GM19324 (cell line): ENCODE measurements at regions not wholly inside any gene's neighbourhood (a gene's known extent, or its start where the extent isn't known, plus 50 kb on each side); places are given as distances from the start of the nearest gene placed in this dataset.
"Not testable (repeated sequence)": the region's sequence is repeated elsewhere in the genome, so short reads cannot be mapped to it uniquely, and the experiment has no call there.

ENCODE experiments used
- ATAC-seq: cut with Tn5 transposase; IDR thresholded peaks from one replicate; pipeline ENCODE4 v1.9.1; 2021; ENCODE audit warnings: mild to moderate bottlenecking, moderate library complexity; ENCODE audit not compliant: unreplicated experiment, low FRiP score

DNA sequence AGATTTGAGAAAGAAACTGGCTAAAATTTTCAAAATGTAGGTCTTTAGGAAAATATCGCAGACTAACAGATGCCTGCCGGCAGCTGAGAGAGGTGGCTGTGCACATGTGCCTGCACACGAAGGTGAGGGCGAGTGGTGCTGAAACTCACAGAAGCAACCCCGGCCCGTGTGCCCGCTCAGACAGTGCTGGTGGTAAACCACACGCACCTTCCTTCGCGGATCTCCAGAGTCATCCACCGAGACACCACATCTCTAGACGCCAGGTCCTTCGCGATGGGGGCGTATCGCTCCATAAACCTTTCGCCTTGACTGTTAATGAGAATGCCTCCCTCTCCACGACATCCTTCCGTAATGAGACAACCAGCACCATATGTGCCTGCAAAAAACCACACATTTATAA is 68.5 kb upstream of the TNK2 start:
- not testable (repeated sequence) for ATAC-seq

- not testable (repeated sequence) for ATAC-seq
Measured at GRCh38 chr3:195974281-195974680, 65.9 kb upstream of the TNK2 start.

- not testable (repeated sequence) for ATAC-seq
Measured at GRCh38 chr3:195970873-195971272, 62.5 kb upstream of the TNK2 start.

GRCh38 chr3:195969838-195970776 is 61.8 kb upstream of the TNK2 start:
- ATAC-seq: not testable (repeated sequence)

DNA sequence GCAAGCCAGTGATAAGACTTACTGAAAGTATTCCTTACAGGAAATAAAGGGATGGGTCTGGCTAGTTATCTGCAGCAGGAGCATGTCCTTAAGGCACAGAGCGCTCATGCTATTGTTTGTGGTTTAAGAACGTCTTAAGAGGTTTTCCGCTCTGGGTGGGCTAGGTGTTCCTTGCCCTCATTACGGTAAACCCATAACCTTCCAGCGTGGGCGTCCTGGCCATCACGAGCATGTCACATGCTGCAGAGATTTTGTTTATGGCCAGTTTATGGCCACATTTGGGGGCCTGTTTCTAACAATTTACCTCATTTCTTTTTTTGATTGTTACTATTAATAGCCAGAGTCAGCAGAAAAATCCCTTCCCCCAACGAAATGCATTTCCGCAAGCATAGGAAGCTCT is 61.0 kb upstream of the TNK2 start:
- not testable (repeated sequence) for ATAC-seq

DNA sequence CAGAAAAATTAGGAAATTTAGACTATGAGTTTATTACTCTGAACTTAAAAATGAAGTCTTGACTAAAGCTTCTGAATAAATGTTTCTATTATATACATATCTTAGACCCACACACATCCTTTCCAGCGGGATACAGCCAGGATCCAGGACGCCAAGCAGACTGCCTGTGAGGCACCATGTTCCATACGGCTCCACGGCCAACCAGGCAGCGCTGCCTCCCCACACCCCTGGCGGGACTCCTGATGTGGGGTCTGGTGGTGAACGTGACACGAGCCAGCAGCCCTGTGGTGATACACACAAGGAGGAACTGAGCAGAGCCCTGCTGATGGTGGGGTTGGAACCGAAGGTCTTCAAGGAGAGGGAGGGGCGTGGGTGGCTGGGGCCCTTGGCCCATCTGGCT is 59.8 kb upstream of the TNK2 start:
- not testable (repeated sequence) for ATAC-seq

DNA sequence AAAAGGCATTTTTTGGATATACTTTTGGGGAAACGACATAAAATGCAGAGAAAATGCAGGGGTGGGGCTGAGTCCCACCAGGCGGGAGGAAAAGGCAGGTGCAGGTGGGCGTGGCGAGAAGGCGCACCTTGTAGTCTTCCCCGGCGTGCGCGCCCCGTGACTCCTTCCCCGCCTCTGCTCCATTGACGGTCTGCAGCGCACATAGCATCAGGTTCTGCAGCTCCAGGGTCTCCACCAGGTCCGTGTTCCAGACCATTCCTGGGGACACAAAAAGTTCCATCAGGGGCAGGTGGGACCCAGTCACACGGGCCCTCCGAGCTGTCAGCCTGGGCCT is 59.0 kb upstream of the TNK2 start:
- ATAC-seq: not testable (repeated sequence)

DNA sequence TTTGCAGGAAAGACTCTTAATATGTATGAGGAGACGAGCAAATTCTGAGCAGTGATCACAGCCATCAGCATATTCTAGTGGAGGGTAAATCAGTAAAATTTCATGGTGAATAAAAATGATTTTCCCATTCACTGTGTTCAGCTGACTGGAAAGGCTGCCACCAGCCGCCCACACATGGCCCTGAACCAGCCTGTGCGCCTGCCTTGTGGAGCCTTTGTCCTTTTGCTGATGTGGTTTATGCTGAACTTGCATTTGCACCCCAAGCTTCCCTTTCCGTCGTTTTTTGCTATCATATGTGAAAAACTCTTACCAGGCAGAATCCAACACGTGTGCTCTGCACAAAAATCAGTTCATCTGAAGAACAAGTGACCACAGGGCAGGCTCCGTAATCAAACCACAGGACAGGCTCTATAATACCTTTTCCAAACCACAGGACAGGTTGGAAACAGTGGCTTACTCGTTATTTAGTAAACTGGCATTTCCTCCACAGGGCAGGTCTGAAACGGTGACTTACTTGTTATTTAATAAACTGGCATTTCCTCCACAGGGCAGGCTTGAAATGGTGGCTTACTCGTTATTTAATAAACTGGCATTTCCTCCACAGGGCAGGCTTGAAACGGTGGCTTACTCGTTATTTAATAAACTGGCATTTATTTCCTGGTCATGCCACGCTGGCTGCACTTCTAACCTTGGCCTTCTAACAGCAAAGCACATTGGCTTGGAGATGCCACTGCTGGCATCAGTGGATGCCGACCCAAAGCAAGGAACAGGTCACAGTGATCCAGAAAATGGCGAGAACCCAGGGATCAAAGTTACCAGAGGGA is 58.4 kb upstream of the TNK2 start:
- not testable (repeated sequence) for ATAC-seq

- ATAC-seq: not testable (repeated sequence)
Measured at GRCh38 chr3:195965217-195965616, 56.9 kb upstream of the TNK2 start.

- not testable (repeated sequence) for ATAC-seq
Measured at GRCh38 chr3:195964318-195965107, 56.2 kb upstream of the TNK2 start.

DNA sequence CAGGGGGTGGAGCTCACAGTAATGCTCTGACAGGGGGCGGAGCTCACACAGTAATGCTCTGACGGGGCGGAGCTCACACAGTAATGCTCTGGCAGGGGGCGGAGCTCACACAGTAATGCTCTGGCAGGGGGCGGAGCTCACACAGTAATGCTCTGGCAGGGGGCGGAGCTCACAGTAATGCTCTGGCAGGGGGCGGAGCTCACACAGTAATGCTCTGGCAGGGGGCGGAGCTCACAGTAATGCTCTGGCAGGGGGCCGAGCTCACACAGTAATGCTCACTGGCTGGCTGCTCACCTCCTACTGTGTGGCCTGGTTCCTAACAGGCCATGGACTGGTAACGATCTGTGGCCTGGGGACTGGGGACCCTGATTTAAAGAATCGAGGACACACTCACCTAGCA is 53.9 kb upstream of the TNK2 start:
- ATAC-seq: not testable (repeated sequence)

- not testable (repeated sequence) for ATAC-seq
Measured at GRCh38 chr3:195960971-195961775, 52.8 kb upstream of the TNK2 start.

DNA sequence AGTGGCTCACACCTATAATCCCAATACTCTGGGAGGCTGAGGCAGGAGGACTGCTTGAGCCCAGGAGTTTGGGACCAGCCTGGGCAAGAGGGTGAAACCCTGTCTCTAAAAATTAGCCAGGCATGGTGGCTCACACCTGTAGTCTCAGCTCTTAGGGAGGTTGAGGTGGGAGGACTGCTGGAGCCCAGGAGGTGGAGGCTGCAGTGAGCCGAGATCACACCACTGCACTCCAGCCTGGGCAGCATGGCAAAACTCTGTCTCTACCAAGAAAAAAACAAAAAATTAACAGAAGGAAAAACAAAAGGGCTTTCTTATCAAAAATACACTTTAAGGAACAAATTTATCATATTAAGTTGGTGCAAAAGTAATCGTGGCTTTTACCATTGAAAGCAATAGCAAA is 51.8 kb upstream of the TNK2 start:
- ATAC-seq: not testable (repeated sequence)

DNA sequence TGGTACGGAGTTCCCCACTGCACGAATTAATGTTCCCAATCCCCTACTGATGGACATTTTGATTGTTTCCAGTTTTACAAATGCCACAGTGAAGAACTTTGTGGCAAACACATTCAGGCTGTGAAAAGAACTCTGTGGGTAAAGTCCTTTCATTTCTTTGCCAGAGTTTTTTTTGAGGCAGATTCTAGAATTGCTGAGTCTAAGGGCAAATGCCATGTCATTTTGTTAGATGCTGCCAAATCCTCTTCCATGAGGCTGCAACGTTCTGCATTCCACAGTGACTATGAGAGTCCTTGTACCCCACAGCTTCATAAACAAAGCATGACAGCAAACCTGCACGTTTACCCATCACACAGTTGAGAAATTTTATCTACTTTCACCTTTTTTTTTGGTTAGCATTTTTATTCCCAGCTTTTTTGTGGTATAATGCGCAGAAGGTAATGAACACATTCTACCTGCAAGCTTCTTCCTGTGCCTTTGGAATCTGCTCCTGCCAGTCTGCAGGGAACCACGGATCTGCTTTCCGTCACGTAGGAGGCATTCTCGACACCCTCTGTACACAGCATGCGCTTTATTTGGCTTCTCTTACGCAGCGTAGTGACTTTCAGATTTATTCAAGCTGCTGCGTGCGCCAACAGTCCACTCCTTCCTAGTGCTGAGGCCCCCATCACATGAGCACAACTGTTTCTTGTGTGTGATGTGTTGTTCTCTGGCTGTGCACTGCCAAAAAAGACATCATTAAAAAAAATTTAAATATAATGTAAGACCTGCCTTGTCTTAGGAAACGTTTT is 51.2 kb upstream of the TNK2 start:
- ATAC-seq: not testable (repeated sequence)

DNA sequence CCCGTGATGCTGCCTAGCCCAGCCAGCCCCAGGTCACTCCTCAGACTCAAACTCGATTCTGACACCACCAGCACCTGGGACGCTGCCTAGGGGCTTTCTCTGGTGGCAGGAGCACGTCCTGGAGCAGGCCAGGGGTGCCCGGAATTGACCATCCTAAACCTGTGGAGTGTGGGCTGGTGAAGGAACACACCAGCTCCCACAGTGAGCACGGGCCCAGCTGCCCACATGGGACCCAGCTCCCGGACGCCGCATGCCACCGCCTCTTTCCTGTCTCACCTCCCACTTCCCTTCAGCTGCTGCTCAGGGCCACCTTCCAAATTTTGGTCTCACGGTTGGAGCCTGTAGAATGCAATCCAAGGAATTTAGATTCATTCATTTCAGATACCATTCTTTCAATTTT is 50.4 kb upstream of the TNK2 start:
- not testable (repeated sequence) for ATAC-seq
